Uterus (tissue), 3 donors: ENCODE measurements at regions not wholly inside any gene's neighbourhood (a gene's known extent, or its start where the extent isn't known, plus 50 kb on each side); places are given as distances from the start of the nearest gene placed in this dataset.
"Not testable (repeated sequence)": the region's sequence is repeated elsewhere in the genome, so short reads cannot be mapped to it uniquely, and the experiment has no call there.

ENCODE experiments used
- DNase-seq, 2 donors: peaks; one replicate each; pipeline ENCODE4 v3.0.0-alpha.2; 2019 to 2020
- H3K27ac ChIP-seq, 2 donors: fragments of 200-600 bp; sonication (generic); 1 replicate in 1 of 2; 2 replicates in 1 of 2; pipeline ENCODE4 v1.5.1; 2016 to 2018
- H3K27me3 ChIP-seq, 2 donors: fragments of 200-600 bp; sonication (generic); one replicate each; pipeline ENCODE4 v1.5.1; 2018 to 2019; ENCODE audit warnings: control low read depth in 1 of 2
- H3K36me3 ChIP-seq, 2 donors: fragments of 200-600 bp; sonication (generic); one replicate each; pipeline ENCODE4 v1.5.1; 2019; ENCODE audit warnings: control low read depth in 1 of 2
- H3K4me1 ChIP-seq, 2 donors: fragments of 200-600 bp; sonication (generic); one replicate each; pipeline ENCODE4 v1.5.1; 2018 to 2019; ENCODE audit warnings: control low read depth in 1 of 2
- H3K4me3 ChIP-seq, 2 donors: fragments of 200-600 bp; sonication (generic); 1 replicate in 1 of 2; 2 replicates in 1 of 2; pipeline ENCODE4 v1.5.1; 2018 to 2019; ENCODE audit warnings: mild to moderate bottlenecking in 1 of 2
- H3K9me3 ChIP-seq, 2 donors: fragments of 200-600 bp; sonication (generic); one replicate each; pipeline ENCODE4 v1.5.1; 2019; ENCODE audit warnings: control low read depth in 1 of 2
- CTCF ChIP-seq, 4 experiments: fragments of 200-600 bp in 2 of 4; fragments of 450-650 bp in 2 of 4; sonication (generic) in 2 of 4; IDR thresholded peaks; one replicate each; pipeline ENCODE4 v1.5.1; 2016 to 2019; ENCODE audit warnings: antibody characterized with exemption in 4 of 4, mild to moderate bottlenecking in 2 of 4, moderate library complexity in 1 of 4
- POLR2A ChIP-seq, 2 donors: fragments of 450-650 bp; IDR thresholded peaks; one replicate each; pipeline ENCODE4 v1.6.1; 2016; ENCODE audit warnings: antibody characterized with exemption in 2 of 2, mild to moderate bottlenecking in 1 of 2, moderate library complexity in 1 of 2
- intact Hi-C: fragments of 100-400 bp; cut with DNase I; formaldehyde crosslinking; loops from one replicate; pipeline ENCODE4 v1.15.1; 2023; ENCODE audit warnings: low total_unique reads
- donor health status: DM: yes; HTN: yes; CAD: no.

- intact Hi-C loops = no loop called here
- Histone ChIP-seq H3K4me1 (no peaks in the 10 kb centered on the region), H3K4me3 (no peak overlapping the region), H3K27ac (no peak overlapping the region), H3K9me3 (no peaks in the 10 kb centered on the region), H3K27me3 (no peaks in the 10 kb centered on the region), H3K36me3 (no peaks in the 10 kb centered on the region)
- TF ChIP-seq CTCF (IDR thresholded peaks at IDR 0.05) (no peak), POLR2A (IDR thresholded peaks at IDR 0.05) (no peak)
- DNase-seq = no peak
Observed at GRCh38 chr1:113199760-113200455, 126.9 kb downstream of the LRIG2 start.

- H3K27ac ChIP-seq = no peak overlapping the region
- DNase-seq = no peak
- no peak for TF ChIP-seq POLR2A (IDR thresholded peaks at IDR 0.05)
- no peak for TF ChIP-seq CTCF (IDR thresholded peaks at IDR 0.05)
Observed at GRCh38 chr1:113201560-113201959, 128.6 kb downstream of the LRIG2 start.

GRCh38 chr1:113205980-113206766 is 133.2 kb downstream of the LRIG2 start:
- TF ChIP-seq POLR2A (IDR thresholded peaks at IDR 0.05) = no peak
- TF ChIP-seq CTCF (IDR thresholded peaks at IDR 0.05) = no peak
- intact Hi-C loops = no loop called here
- Histone ChIP-seq H3K4me1 (no peaks in the 10 kb centered on the region), H3K27ac (no peak overlapping the region), H3K27me3 (no peaks in the 10 kb centered on the region), H3K9me3 (no peaks in the 10 kb centered on the region), H3K36me3 (no peaks in the 10 kb centered on the region), H3K4me3 (no peak overlapping the region)
- no peak for DNase-seq

More at GRCh38 chr1:113201560-113201959, 128.6 kb downstream of the LRIG2 start:
- no peaks in the 10 kb centered on the region for H3K9me3 ChIP-seq
- intact Hi-C loops = no loop called here
- H3K4me1 ChIP-seq = no peaks in the 10 kb centered on the region
- no peak overlapping the region for H3K4me3 ChIP-seq
- no peaks in the 10 kb centered on the region for H3K36me3 ChIP-seq
- H3K27me3 ChIP-seq = no peaks in the 10 kb centered on the region

GRCh38 chr1:113207019-113207418 is 134.0 kb downstream of the LRIG2 start:
- Histone ChIP-seq H3K36me3 (no peaks in the 10 kb centered on the region), H3K4me1 (no peaks in the 10 kb centered on the region), H3K27me3 (no peaks in the 10 kb centered on the region), H3K27ac (no peak overlapping the region), H3K9me3 (no peaks in the 10 kb centered on the region), H3K4me3 (no peak overlapping the region)
- no peak for DNase-seq
- intact Hi-C loops = no loop called here
- no peak for TF ChIP-seq POLR2A (IDR thresholded peaks at IDR 0.05)
- no peak for TF ChIP-seq CTCF (IDR thresholded peaks at IDR 0.05)

- no peaks in the 10 kb centered on the region for H3K27me3 ChIP-seq
- no peak overlapping the region for H3K4me3 ChIP-seq
- TF ChIP-seq POLR2A (IDR thresholded peaks at IDR 0.05) = no peak
- no peak for TF ChIP-seq CTCF (IDR thresholded peaks at IDR 0.05)
- no peak overlapping the region for H3K27ac ChIP-seq
- DNase-seq = no peak
- no peaks in the 10 kb centered on the region for H3K4me1 ChIP-seq
- H3K36me3 ChIP-seq = no peaks in the 10 kb centered on the region
- intact Hi-C loops = no loop called here
- no peaks in the 10 kb centered on the region for H3K9me3 ChIP-seq
Observed at GRCh38 chr1:113207457-113207856, 134.5 kb downstream of the LRIG2 start.

GRCh38 chr1:113208425-113208824 is 135.4 kb downstream of the LRIG2 start:
- intact Hi-C loops, H3K9me3 ChIP-seq, H3K4me1 ChIP-seq, H3K4me3 ChIP-seq, H3K27me3 ChIP-seq, H3K27ac ChIP-seq, DNase-seq, H3K36me3 ChIP-seq: not testable (repeated sequence)
